Tibial artery (tissue), 4 donors: ENCODE measurements at regions not wholly inside any gene's neighbourhood (a gene's known extent, or its start where the extent isn't known, plus 50 kb on each side); places are given as distances from the start of the nearest gene placed in this dataset.
A peak's percentile ranks its signal among the peaks of the same experiment; 100 is the strongest.

Experiments
- DNase-seq, 2 donors: peaks; one replicate each; pipeline ENCODE4 v3.0.0-alpha.2; 2019
- H3K27ac ChIP-seq, 2 donors: fragments of 200-600 bp; sonication (generic) in 1 of 2; 1 replicate in 1 of 2; 2 replicates in 1 of 2; pipeline ENCODE4 v1.5.1; 2018 to 2019; ENCODE audit warnings: mild to moderate bottlenecking in 1 of 2
- H3K27me3 ChIP-seq, 2 donors: fragments of 200-600 bp; sonication (generic) in 1 of 2; one replicate each; pipeline versions ENCODE4 v1.5.1 to v1.6.0; 2016 to 2019
- H3K36me3 ChIP-seq, 3 donors: fragments of 200-600 bp; sonication (generic) in 2 of 3; one replicate each; pipeline ENCODE4 v1.5.1; 2016 to 2019; ENCODE audit warnings: mild to moderate bottlenecking in 2 of 3
- H3K4me1 ChIP-seq, 4 donors: fragments of 200-600 bp; sonication (generic) in 2 of 4; 1 replicate in 3 of 4; 2 replicates in 1 of 4; pipeline ENCODE4 v1.5.1; 2016 to 2019
- H3K4me3 ChIP-seq, 2 donors: fragments of 200-600 bp; sonication (generic) in 1 of 2; 1 replicate in 1 of 2; 2 replicates in 1 of 2; pipeline ENCODE4 v1.5.1; 2018 to 2019; ENCODE audit warnings: mild to moderate bottlenecking in 2 of 2
- H3K9me3 ChIP-seq, 3 donors: fragments of 200-600 bp; sonication (generic) in 1 of 3; one replicate each; pipeline ENCODE4 v1.5.1; 2016 to 2019
- intact Hi-C: fragments of 100-400 bp; cut with DNase I; formaldehyde crosslinking; loops from one replicate; pipeline ENCODE4 v1.15.0; 2023; ENCODE audit warnings: low total_unique reads
- TF ChIP-seq, protein P1 (sequence below), 2 experiments: fragments of 200-600 bp in 1 of 2; fragments of 450-650 bp in 1 of 2; IDR thresholded peaks; one replicate each; pipeline ENCODE4 v1.5.1; 2017 to 2019; ENCODE audit warnings: antibody characterized with exemption in 2 of 2, mild to moderate bottlenecking in 1 of 2, moderate library complexity in 1 of 2

GRCh38 chr1:192476802-192477298 lies 98.7 kb upstream of the RGS1 start:
- no peaks in the 10 kb centered on the region for H3K27me3 ChIP-seq
- TF ChIP-seq, protein P1, sequence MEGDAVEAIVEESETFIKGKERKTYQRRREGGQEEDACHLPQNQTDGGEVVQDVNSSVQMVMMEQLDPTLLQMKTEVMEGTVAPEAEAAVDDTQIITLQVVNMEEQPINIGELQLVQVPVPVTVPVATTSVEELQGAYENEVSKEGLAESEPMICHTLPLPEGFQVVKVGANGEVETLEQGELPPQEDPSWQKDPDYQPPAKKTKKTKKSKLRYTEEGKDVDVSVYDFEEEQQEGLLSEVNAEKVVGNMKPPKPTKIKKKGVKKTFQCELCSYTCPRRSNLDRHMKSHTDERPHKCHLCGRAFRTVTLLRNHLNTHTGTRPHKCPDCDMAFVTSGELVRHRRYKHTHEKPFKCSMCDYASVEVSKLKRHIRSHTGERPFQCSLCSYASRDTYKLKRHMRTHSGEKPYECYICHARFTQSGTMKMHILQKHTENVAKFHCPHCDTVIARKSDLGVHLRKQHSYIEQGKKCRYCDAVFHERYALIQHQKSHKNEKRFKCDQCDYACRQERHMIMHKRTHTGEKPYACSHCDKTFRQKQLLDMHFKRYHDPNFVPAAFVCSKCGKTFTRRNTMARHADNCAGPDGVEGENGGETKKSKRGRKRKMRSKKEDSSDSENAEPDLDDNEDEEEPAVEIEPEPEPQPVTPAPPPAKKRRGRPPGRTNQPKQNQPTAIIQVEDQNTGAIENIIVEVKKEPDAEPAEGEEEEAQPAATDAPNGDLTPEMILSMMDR (IDR thresholded peaks at IDR 0.05) = no peak
- peak; percentile 31 to 67 for DNase-seq
- H3K27ac ChIP-seq = no peak overlapping the region
- H3K4me1 ChIP-seq = peaks cover 0 to 4% (median 0%) of the 10 kb centered on the region in 4 donors
- no peaks in the 10 kb centered on the region for H3K36me3 ChIP-seq
- intact Hi-C loops = loop anchor here (2.0 to 10.0 kb wide), 2 partner anchors 104 to 328 kb away; partner anchors contain the start of gene RGS2
- H3K4me3 ChIP-seq = no peak overlapping the region
- no peaks in the 10 kb centered on the region for H3K9me3 ChIP-seq

DNA sequence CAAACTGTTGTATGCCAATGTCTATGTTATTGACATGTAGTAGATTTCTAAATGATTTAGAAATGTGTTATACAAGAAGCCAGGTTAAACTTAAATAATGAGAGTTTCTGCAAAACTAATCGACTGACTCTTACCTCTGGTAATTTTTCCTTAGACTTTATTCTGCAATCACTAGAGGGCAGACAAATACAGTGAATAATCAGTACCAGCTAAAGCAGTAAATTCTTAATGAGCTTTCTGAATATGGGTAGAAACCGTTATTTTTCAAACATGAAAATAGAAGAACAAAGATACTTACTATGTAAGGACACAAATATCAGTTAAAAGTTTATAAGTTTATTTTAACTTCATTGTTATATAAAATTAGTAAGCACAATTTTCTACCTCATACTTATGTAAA lies 97.9 kb upstream of the RGS1 start:
- intact Hi-C loops = loop anchor here (2.0 to 10.0 kb wide), 2 partner anchors 103 to 327 kb away; partner anchors contain the start of gene RGS2
- no peak for DNase-seq

GRCh38 chr1:192485692-192486436 lies 89.7 kb upstream of the RGS1 start:
- Histone ChIP-seq H3K36me3 (no peaks in the 10 kb centered on the region), H3K4me1 (peaks cover 0 to 43% (median 16%) of the 10 kb centered on the region in 4 donors), H3K4me3 (no peak overlapping the region), H3K9me3 (no peaks in the 10 kb centered on the region), H3K27me3 (no peaks in the 10 kb centered on the region), H3K27ac (peak overlapping the region; percentile 61 to 65)
- peak; percentile 86 to 87 for DNase-seq
- TF ChIP-seq, protein P1 (IDR thresholded peaks at IDR 0.05) = no peak
- intact Hi-C loops = no loop called here

More for the DNA sequence above, 97.9 kb upstream of the RGS1 start:
- Histone ChIP-seq H3K36me3 (no peaks in the 10 kb centered on the region), H3K27ac (no peak overlapping the region), H3K4me3 (no peak overlapping the region), H3K4me1 (peaks cover 0 to 4% (median 0%) of the 10 kb centered on the region in 4 donors), H3K27me3 (no peaks in the 10 kb centered on the region), H3K9me3 (no peaks in the 10 kb centered on the region)
- TF ChIP-seq, protein P1 (IDR thresholded peaks at IDR 0.05) = peak; percentile 56 to 74

DNA sequence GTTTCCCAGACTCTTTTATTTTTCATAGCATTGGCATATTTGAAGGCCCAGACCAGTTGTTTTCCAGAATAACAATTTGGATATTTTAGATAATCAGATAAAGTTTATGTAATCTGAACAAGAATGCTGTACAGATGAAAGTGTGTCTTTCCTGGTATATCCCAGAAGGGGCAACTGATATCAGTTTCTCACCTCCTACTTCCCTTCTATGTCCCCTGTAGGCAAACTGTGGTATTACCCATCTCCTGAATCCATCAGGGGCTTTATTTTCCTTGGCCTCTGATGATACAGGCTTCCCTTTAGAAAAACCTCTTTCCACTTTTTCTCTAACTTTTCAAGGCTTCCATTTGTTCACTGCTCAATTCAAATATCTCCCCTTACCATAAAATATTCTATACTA lies 87.5 kb upstream of the RGS1 start:
- no peaks in the 10 kb centered on the region for H3K36me3 ChIP-seq
- H3K4me1 ChIP-seq = peaks cover 0 to 43% (median 16%) of the 10 kb centered on the region in 4 donors
- no peaks in the 10 kb centered on the region for H3K27me3 ChIP-seq
- H3K4me3 ChIP-seq = no peak overlapping the region
- H3K27ac ChIP-seq = peak overlapping the region in 1 of 2 donors; percentile 65
- TF ChIP-seq, protein P1 (IDR thresholded peaks at IDR 0.05) = peak in 1 of 2 experiments; percentile 24
- DNase-seq = no peak
- no peaks in the 10 kb centered on the region for H3K9me3 ChIP-seq
- intact Hi-C loops = no loop called here

DNA sequence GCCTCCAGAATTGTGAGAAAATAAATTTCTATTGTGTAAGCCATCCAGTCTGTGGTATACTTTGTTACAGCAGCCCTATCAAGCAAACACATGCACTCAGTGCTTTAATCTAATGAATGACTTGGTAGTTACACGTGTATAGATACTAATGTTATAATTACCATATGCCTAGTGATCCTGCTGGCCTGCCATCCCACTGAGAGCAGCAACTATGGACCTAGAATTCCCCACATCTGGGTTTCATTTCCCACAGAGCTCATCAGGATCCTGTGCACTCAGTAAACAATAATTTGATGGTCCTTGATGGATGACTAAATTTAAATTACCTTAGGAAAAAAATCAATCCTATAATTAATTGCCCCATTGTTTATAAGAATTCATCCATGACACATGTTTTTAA lies 86.5 kb upstream of the RGS1 start:
- H3K27ac ChIP-seq = peak overlapping the region; percentile 39 to 65
- intact Hi-C loops = no loop called here

More for the DNA sequence above, 86.5 kb upstream of the RGS1 start:
- Histone ChIP-seq H3K27me3 (no peaks in the 10 kb centered on the region), H3K9me3 (no peaks in the 10 kb centered on the region), H3K4me1 (peaks cover 0 to 43% (median 16%) of the 10 kb centered on the region in 4 donors), H3K4me3 (no peak overlapping the region), H3K36me3 (no peaks in the 10 kb centered on the region)
- no peak for DNase-seq
- TF ChIP-seq, protein P1 (IDR thresholded peaks at IDR 0.05) = no peak
